ENCODE measurements at regions not wholly inside any gene's neighbourhood (a gene's known extent, or its start where the extent isn't known, plus 50 kb on each side); places are given as distances from the start of the nearest gene placed in this dataset.
"Not testable (repeated sequence)": the region's sequence is repeated elsewhere in the genome, so short reads cannot be mapped to it uniquely, and the experiment has no call there.

- no peak for DNase-seq (ENCODE audit: low read depth in 3 of 3, low spot score in 2 of 3)
Measured at GRCh38 chr2:225814554-225814953, 415.0 kb downstream of the NYAP2 start.

GRCh38 chr2:225806105-225806504 is 406.6 kb downstream of the NYAP2 start:
- DNase-seq (ENCODE audit: low read depth in 3 of 3, low spot score in 2 of 3), result no peak

GRCh38 chr2:225802076-225802475 is 402.6 kb downstream of the NYAP2 start:
- DNase-seq (ENCODE audit: low read depth in 3 of 3, low spot score in 2 of 3), result not testable (repeated sequence)

- DNase-seq (ENCODE audit: low read depth in 3 of 3, low spot score in 2 of 3), result no peak
Measured at GRCh38 chr2:225797394-225797793, 397.9 kb downstream of the NYAP2 start.

GRCh38 chr2:225794652-225795400 is 395.3 kb downstream of the NYAP2 start:
- DNase-seq (ENCODE audit: low read depth in 3 of 3, low spot score in 2 of 3), result no peak

- DNase-seq (ENCODE audit: low read depth in 3 of 3, low spot score in 2 of 3), result no peak
Measured at GRCh38 chr2:225793736-225794550, 394.4 kb downstream of the NYAP2 start.

GRCh38 chr2:225788571-225789094 is 389.1 kb downstream of the NYAP2 start:
- DNase-seq (ENCODE audit: low read depth in 3 of 3, low spot score in 2 of 3), result no peak

GRCh38 chr2:225787497-225787896 is 388.0 kb downstream of the NYAP2 start:
- DNase-seq (ENCODE audit: low read depth in 3 of 3, low spot score in 2 of 3), result no peak

GRCh38 chr2:225781991-225782390 is 382.5 kb downstream of the NYAP2 start:
- DNase-seq (ENCODE audit: low read depth in 3 of 3, low spot score in 2 of 3), result no peak

- no peak for DNase-seq (ENCODE audit: low read depth in 3 of 3, low spot score in 2 of 3)
Measured at GRCh38 chr2:225781145-225781544, 381.6 kb downstream of the NYAP2 start.

- DNase-seq (ENCODE audit: low read depth in 3 of 3, low spot score in 2 of 3), result no peak
Measured at GRCh38 chr2:225779829-225780228, 380.3 kb downstream of the NYAP2 start.

GRCh38 chr2:225773148-225773547 is 373.6 kb downstream of the NYAP2 start:
- no peak for DNase-seq (ENCODE audit: low read depth in 3 of 3, low spot score in 2 of 3)

- no peak for DNase-seq (ENCODE audit: low read depth in 3 of 3, low spot score in 2 of 3)
Measured at GRCh38 chr2:225771701-225772100, 372.2 kb downstream of the NYAP2 start.

GRCh38 chr2:225768741-225769140 is 369.2 kb downstream of the NYAP2 start:
- no peak for DNase-seq (ENCODE audit: low read depth in 3 of 3, low spot score in 2 of 3)

- no peak for DNase-seq (ENCODE audit: low read depth in 3 of 3, low spot score in 2 of 3)
Measured at GRCh38 chr2:225766431-225766830, 366.9 kb downstream of the NYAP2 start.

- DNase-seq (ENCODE audit: low read depth in 3 of 3, low spot score in 2 of 3), result no peak
Measured at GRCh38 chr2:225765820-225766219, 366.3 kb downstream of the NYAP2 start.

- DNase-seq (ENCODE audit: low read depth in 3 of 3, low spot score in 2 of 3), result no peak
Measured at GRCh38 chr2:225764346-225764745, 364.8 kb downstream of the NYAP2 start.

- no peak for DNase-seq (ENCODE audit: low read depth in 3 of 3, low spot score in 2 of 3)
Measured at GRCh38 chr2:225763711-225764110, 364.2 kb downstream of the NYAP2 start.

GRCh38 chr2:225761396-225761795 is 361.9 kb downstream of the NYAP2 start:
- no peak for DNase-seq (ENCODE audit: low read depth in 3 of 3, low spot score in 2 of 3)

- no peak for DNase-seq (ENCODE audit: low read depth in 3 of 3, low spot score in 2 of 3)
Measured at GRCh38 chr2:225757248-225757647, 357.7 kb downstream of the NYAP2 start.

- no peak for DNase-seq (ENCODE audit: low read depth in 3 of 3, low spot score in 2 of 3)
Measured at GRCh38 chr2:225756198-225756597, 356.7 kb downstream of the NYAP2 start.

- no peak for DNase-seq (ENCODE audit: low read depth in 3 of 3, low spot score in 2 of 3)
Measured at GRCh38 chr2:225748609-225749008, 349.1 kb downstream of the NYAP2 start.
